Activated CD8-positive, alpha-beta T cell treated with anti-CD3 and anti-CD28 coated beads for 36 hours (primary cell): ENCODE measurements at regions not wholly inside any gene's neighbourhood (a gene's known extent, or its start where the extent isn't known, plus 50 kb on each side); places are given as distances from the start of the nearest gene placed in this dataset.

Source experiments
- ATAC-seq: fragments of 200-7000 bp; cut with Tn5 transposase; one replicate; pipeline ENCODE4 v1.10.0; 2021; ENCODE audit warnings: mild to moderate bottlenecking, moderate library complexity
- CTCF ChIA-PET: fragments of 350-600 bp; sonication (Branson Sonifier 250); formaldehyde crosslinking; loops from one replicate; lab custom pipeline; 2021; ENCODE audit warnings: antibody characterized with exemption; lab: Charles Lee
- POLR2A ChIA-PET: fragments of 350-600 bp; sonication (Branson Sonifier 250); formaldehyde crosslinking; loops from one replicate; lab custom pipeline; 2021; ENCODE audit warnings: antibody characterized with exemption; lab: Charles Lee
- DNase-seq: peaks from one replicate; pipeline ENCODE4 v3.0.0-alpha.2; 2020
- H3K27ac Mint-ChIP-seq: one replicate; pipeline ENCODE4 v1.8.0; 2021; ENCODE audit warnings: mild to moderate bottlenecking, mixed read lengths
- H3K27me3 Mint-ChIP-seq: one replicate; pipeline ENCODE4 v1.8.0; 2021; ENCODE audit warnings: mixed read lengths
- H3K36me3 Mint-ChIP-seq: one replicate; pipeline ENCODE4 v1.8.0; 2021; ENCODE audit warnings: low read depth, mixed read lengths
- H3K4me1 Mint-ChIP-seq: one replicate; pipeline ENCODE4 v1.8.0; 2021; ENCODE audit warnings: low read depth, mixed read lengths
- H3K4me3 Mint-ChIP-seq: one replicate; pipeline ENCODE4 v1.8.0; 2021; ENCODE audit warnings: mild to moderate bottlenecking, moderate library complexity, mixed read lengths
- H3K9me3 Mint-ChIP-seq: one replicate; pipeline ENCODE4 v1.8.0; 2021; ENCODE audit warnings: mixed read lengths
- CTCF ChIP-seq: fragments of 200-600 bp; IDR thresholded peaks from one replicate; pipeline ENCODE4 v1.8.0; 2022; ENCODE audit warnings: antibody characterized with exemption, mild to moderate bottlenecking
- intact Hi-C: fragments of 100-400 bp; cut with micrococcal nuclease; formaldehyde crosslinking; loops from one replicate; pipeline ENCODE4 v1.10.0; 2022

- Mint-ChIP-seq H3K36me3 (no peaks in the 10 kb centered on the region), H3K4me1 (no peaks in the 10 kb centered on the region), H3K9me3 (peaks cover 2% of the 10 kb centered on the region), H3K27me3 (no peaks in the 10 kb centered on the region), H3K4me3 (no peak overlapping the region), H3K27ac (no peak overlapping the region)
- no peak for TF ChIP-seq CTCF
- intact Hi-C loops: no loop called here
- ATAC-seq: no peak
- CTCF ChIA-PET: interaction anchor here (1.4 kb wide), 1 partner anchor 11 kb away, joined by 3 read pairs; no protein-coding TSS in a partner anchor
- no peak for DNase-seq
- POLR2A ChIA-PET: no interaction called here
These were observed 482.1 kb upstream of the CPEB2 start for GRCh38 chr4:14520171-14520570.

DNA sequence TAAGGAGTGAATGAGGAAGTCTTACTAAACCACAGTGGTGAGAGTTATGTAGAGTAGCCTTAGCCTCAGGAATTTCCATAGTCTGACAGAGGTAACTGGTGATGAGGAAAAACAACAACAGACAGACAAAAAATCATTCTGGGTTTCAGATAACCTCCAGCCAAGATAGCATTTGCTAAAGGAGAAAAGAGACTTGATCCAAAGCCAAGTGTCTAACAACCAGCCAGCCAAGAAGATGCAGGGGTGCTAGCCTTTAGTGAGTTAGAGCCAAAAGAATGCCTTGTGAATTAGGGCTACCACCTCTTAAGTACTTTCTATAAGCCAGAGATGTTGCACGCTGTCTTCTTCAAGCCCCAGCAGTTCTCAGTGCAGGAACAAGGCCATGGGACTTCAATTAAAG, 478.0 kb upstream of the CPEB2 start:
- no peak for ATAC-seq
- no peak for DNase-seq
- POLR2A ChIA-PET: no interaction called here
- CTCF ChIA-PET: no interaction called here
- intact Hi-C loops: no loop called here
- Mint-ChIP-seq H3K4me1 (no peaks in the 10 kb centered on the region), H3K27me3 (no peaks in the 10 kb centered on the region), H3K9me3 (peaks cover 2% of the 10 kb centered on the region), H3K27ac (no peak overlapping the region), H3K4me3 (no peak overlapping the region), H3K36me3 (no peaks in the 10 kb centered on the region)
- TF ChIP-seq CTCF: no peak

DNA sequence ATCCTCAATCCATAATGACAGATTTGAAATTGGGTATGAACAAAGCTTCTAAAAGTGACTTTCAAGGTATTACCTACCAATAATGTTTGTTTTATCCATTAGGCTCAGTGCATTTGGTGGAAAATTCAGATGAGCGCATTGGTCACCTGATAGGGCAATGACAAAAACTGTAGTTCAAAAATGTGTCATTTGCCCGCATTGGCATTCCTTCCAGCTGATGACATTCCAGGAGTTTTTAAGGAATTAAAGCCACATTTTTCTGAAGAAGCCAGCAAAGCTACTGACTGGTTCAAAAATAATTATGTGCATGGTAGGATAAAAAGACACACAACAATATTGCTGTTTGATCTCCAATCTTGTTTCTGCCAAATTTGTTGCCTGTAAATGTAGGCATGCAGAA, 473.4 kb upstream of the CPEB2 start:
- no peaks in the 10 kb centered on the region for H3K27me3 Mint-ChIP-seq
- POLR2A ChIA-PET: no interaction called here

DNA sequence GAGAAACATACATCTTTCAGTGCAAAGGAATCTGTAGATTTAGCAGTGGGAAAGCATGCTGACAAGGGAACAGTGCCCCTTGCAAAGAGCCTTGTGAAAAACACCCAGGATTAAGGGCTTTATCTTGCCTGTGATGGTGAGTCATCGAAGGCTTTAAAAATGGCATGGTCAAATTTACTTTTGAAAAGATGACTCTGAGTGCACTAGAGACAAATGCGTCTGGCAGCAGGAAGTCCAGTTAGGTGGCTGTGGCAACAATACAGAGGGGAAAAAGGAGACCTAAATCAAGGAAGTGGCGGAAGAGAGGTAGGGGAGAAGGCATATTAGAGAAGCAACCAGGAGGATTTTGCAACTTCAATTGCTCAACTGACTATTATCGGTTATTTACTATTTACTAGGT, 472.6 kb upstream of the CPEB2 start:
- CTCF ChIA-PET: no interaction called here
- intact Hi-C loops: no loop called here
- H3K36me3 Mint-ChIP-seq: no peaks in the 10 kb centered on the region

More for the DNA sequence above, 473.4 kb upstream of the CPEB2 start:
- CTCF ChIA-PET: no interaction called here
- no peaks in the 10 kb centered on the region for H3K36me3 Mint-ChIP-seq
- intact Hi-C loops: no loop called here
- H3K9me3 Mint-ChIP-seq: no peaks in the 10 kb centered on the region
- no peak for DNase-seq
- no peak overlapping the region for H3K4me3 Mint-ChIP-seq
- TF ChIP-seq CTCF: no peak
- no peaks in the 10 kb centered on the region for H3K4me1 Mint-ChIP-seq
- no peak overlapping the region for H3K27ac Mint-ChIP-seq
- ATAC-seq: no peak

GRCh38 chr4:14532436-14532835, 469.8 kb upstream of the CPEB2 start:
- no peak for DNase-seq
- Mint-ChIP-seq H3K4me3 (no peak overlapping the region), H3K27me3 (no peaks in the 10 kb centered on the region), H3K9me3 (no peaks in the 10 kb centered on the region), H3K4me1 (no peaks in the 10 kb centered on the region), H3K36me3 (no peaks in the 10 kb centered on the region), H3K27ac (no peak overlapping the region)
- ChIA-PET CTCF (interaction anchor here (1.5 kb wide), 1 partner anchor 12 kb away, joined by 3 read pairs; no protein-coding TSS in a partner anchor), POLR2A (no interaction called here)
- no peak for TF ChIP-seq CTCF
- intact Hi-C loops: no loop called here
- ATAC-seq: no peak

More for the DNA sequence above, 472.6 kb upstream of the CPEB2 start:
- Mint-ChIP-seq H3K9me3 (no peaks in the 10 kb centered on the region), H3K27me3 (no peaks in the 10 kb centered on the region), H3K4me1 (no peaks in the 10 kb centered on the region), H3K4me3 (no peak overlapping the region), H3K27ac (no peak overlapping the region)
- no peak for TF ChIP-seq CTCF
- POLR2A ChIA-PET: no interaction called here
- ATAC-seq (no peak), DNase-seq (no peak)
